Right renal cortex interstitium (tissue), 3 donors: ENCODE measurements at regions not wholly inside any gene's neighbourhood (a gene's known extent, or its start where the extent isn't known, plus 50 kb on each side); places are given as distances from the start of the nearest gene placed in this dataset.

ENCODE experiments used
- DNase-seq, 3 donors: peaks; one replicate each; pipeline ENCODE4 v3.0.0-alpha.2; 2013; ENCODE audit warnings: low read depth in 3 of 3, low spot score in 2 of 3

DNA sequence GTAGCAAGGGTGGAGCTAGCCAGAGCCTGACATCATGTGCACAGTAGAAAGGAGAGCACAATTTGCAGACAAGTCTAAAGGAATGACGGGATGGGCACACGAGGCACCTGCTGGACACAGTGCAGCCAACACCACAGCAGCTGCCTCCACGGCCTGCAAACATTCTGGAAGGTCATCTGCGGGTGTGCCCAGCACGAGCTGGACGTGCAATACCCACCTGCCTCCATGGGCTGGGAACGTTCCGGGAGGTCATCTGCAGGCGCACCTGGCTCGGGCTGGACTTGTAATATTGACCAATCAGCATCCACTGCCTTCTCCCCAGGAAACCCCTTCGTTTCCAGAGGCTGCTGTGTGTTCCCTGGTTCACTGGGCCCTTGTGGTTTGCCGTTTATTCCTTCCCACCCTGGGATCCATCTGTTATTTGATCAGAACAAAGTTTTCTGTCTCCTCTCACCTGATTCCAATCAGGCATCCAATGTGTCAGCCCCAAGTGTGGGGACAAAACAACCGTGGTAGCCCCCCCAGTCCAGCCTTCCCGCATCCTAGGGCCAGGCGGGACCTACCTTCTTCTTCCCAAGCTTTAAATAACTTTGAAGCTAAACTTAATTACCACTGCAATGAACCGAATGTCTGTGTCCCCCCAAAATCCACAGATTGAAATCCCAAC is 243.4 kb upstream of the PPP2R2D start:
- no peak for DNase-seq

DNA sequence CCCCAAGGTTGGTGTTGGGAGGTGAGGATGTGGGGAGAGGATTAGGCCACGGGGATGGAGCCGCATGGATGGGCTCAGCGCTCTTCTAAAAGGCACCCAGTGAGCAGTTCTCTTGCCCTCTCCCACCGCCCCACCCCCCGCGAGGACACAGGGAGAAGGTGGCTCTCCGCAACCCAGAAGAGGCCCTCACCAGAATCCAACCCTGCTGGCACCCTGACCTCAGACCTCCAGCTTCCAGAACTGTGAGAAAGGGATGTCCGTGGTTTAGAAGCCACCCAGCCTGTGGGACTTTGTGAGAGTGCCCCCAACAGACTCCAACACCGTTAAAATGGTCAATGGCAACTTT is 242.8 kb upstream of the PPP2R2D start:
- DNase-seq = no peak

- no peak for DNase-seq
These were observed 242.2 kb upstream of the PPP2R2D start for GRCh38 chr10:131658476-131659110.

DNA sequence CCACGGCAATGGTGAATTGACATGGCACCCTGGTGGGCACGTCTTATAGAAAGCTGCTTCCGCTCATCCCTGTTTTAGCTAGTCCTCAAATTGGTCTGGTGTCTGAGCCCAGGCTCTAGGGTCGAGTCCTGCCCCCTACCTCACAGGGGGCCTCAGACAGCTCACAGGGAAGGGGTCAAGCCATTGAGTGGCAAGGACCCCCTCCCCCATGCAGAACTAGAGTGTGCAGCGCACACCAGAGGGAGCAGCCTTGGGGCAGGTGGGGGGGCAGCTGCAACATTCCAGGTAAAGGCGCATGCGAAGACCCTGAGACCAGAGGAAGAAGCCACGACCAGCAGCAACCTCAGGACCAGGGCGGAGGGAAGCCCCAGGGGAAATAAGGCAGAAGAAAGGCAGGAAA is 240.4 kb upstream of the PPP2R2D start:
- DNase-seq = no peak

- no peak for DNase-seq
These were observed 238.0 kb upstream of the PPP2R2D start for GRCh38 chr10:131662851-131663250.

- DNase-seq = no peak
These were observed 237.5 kb upstream of the PPP2R2D start for GRCh38 chr10:131663351-131663750.

DNA sequence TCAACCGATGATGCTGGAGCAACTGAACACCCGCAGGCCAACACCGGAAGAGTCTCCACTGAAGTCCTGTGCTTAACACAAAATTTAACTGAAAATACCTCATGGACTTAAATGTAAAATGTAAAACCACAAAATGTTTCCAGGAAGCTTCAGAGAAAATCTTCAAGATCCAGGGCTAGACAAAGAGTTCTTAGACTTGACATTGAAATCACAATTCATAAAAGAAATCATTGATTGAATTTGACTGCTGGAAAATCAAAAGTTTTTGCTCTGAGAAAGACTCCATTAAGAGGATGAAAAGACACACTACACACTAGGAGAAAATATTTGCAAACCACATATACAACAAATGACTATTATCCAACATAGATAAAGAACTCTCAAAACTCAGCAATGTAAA is 234.7 kb upstream of the PPP2R2D start:
- DNase-seq = no peak

- no peak for DNase-seq
These were observed 233.8 kb upstream of the PPP2R2D start for GRCh38 chr10:131667047-131667446.

DNA sequence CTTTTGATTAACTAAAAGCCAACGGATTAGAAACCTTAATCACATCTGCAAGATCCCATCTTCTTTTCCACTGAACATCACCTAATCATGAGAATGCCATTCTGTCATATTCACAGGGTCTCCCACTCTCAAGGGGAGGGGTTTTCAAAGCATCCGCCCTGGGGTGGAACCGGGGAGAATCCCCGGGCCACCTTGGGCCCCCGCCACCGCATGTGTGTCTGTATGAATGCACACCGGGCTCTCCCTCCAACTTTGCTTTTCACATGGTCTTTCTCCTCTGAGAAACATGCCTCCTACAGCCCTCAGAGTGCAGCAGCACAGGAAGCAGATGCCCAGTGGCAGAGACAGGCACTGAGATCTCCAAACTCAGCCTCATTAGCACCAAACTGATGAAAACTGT is 233.2 kb upstream of the PPP2R2D start:
- DNase-seq = no peak

DNA sequence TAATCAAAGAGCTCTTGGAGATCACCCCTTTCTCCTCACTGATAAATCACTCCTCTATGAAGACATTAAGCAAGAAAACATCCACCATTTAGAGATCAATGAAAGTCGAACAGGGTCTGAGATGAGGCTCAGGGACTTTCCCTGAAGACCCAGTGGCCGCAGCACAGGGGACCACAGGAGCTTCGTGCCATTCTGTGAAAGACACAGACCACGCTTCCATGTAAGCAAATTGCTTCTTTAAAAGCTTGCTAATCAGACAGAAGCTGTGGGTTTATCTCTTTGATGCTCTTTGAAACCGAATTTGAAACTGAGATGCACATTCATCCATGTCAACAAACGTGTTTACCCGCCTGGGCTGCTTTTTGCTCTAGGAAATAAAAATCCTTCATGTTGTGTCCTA is 231.9 kb upstream of the PPP2R2D start:
- no peak for DNase-seq

DNA sequence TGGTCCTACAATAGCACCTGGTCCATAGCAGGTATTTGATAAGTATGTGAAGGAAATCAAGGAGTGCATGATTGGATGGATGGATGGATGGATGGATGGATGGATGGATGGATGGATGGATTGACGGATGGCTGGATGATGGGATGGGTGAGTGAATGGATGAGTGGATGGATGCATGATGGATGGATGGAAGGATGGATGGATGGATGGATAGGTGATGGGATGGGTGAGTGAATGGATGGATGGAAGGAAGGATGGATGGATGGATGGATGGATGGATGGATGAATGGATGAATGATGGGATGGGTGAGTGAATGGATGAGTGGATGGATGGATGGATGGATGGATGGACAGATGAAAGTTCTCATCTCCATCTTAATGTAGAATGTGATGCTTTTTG is 231.0 kb upstream of the PPP2R2D start:
- DNase-seq = no peak

DNA sequence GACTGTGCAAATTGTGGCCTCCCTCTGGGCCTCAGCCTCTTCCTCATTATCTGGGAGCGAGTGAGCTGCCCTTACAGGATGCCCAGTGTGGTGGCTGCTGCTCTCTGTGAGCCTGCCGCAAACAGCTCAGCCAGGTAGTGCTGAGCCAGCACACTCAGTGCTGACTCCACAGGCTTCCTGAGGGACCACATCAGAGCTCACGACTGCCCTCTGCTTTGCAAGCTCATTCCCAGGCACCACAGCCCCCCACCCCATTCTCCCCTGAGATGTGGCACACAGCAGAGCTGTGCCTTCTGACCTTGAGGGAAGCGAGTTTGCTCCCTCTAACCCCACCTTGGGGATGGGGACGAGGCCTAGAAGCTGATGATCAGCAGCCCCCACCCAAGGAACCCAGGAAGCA is 230.5 kb upstream of the PPP2R2D start:
- no peak for DNase-seq

- DNase-seq = no peak
These were observed 227.4 kb upstream of the PPP2R2D start for GRCh38 chr10:131673396-131673795.

DNA sequence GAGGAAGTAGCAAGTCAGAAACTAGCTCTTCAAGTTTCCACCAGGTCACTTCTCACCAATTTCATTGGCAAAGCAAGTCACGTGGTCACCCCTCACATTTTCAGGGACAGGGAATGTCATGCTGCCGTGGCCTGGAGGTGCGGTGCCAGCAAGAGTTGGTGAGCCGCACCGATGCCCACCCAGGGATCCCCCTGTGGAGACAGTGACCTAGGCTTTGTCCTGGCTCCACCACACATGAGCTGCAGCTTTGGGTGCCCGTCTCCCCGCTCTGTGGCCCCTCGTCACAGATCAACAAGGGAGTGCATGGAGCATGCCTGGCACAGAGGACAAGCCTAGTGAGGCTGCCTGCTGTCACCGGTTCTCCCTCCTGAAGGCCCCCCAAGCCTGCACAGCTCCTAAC is 226.7 kb upstream of the PPP2R2D start:
- no peak for DNase-seq

- no peak for DNase-seq
These were observed 225.7 kb upstream of the PPP2R2D start for GRCh38 chr10:131675104-131675503.

DNA sequence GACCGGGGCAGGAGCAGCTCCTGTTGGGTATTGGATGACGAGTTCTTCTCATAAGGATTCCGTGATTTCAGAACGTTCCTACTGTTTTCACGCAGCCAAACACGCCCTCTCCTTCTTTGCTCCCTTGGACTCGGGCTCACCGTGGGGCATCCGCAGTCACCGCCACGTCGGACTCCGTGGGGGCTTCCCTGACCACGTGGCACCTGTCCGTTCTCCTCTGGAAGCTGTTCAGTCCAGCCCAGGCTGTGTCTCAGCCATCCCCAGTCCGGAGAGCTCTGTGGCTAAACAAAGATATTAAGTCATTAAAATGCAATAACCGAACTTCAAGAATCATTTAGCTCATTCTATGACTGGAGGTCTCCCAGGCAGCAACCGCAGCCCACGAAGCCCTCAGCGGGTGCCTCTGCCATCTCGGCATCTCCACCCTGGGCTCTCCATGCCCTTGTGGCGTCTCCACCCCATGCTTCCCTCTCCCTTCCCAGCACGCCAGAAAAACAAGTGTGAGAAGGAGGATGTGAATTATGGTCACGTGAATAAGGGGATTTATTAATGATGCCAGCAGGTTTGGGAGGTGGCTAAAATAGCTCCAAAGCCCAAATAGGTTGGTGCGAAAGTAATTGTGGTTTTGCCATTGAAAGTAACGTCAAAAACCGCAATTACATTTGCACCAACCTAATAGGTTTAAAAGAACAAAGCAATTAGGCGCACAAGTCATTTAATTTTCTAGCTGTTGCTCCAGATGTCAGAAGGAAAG is 224.6 kb upstream of the PPP2R2D start:
- no peak for DNase-seq

GRCh38 chr10:131676800-131677421 is 223.9 kb upstream of the PPP2R2D start:
- no peak for DNase-seq

DNA sequence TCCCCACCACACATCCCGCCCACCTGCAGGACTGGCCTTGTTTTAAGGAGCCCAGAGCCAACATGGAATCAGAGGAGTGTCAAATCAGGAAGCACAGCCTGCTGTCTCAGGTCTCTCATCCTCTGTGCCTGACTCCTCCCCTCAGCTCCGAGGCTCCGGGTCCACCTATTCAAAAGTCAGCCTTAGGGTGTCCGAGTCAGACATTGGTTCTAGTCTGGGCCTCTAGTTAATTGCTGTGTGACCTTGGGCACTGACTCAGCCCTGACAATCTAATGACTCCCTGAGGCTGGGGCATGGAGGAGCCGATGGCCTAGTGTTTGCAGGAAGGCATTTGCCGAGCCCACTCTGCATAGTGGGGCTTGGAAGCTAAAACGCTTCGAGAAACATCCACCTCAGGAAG is 223.1 kb upstream of the PPP2R2D start:
- DNase-seq = no peak

GRCh38 chr10:131678171-131678570 is 222.6 kb upstream of the PPP2R2D start:
- no peak for DNase-seq

GRCh38 chr10:131678613-131679012 is 222.2 kb upstream of the PPP2R2D start:
- DNase-seq = no peak

- no peak for DNase-seq
These were observed 220.9 kb upstream of the PPP2R2D start for GRCh38 chr10:131679926-131680325.

- no peak for DNase-seq
These were observed 219.7 kb upstream of the PPP2R2D start for GRCh38 chr10:131681122-131681521.
